SH-SY5Y (cell line): ENCODE measurements at regions not wholly inside any gene's neighbourhood (a gene's known extent, or its start where the extent isn't known, plus 50 kb on each side); places are given as distances from the start of the nearest gene placed in this dataset.

Experiments
- GATA2 ChIP-seq: IDR thresholded peaks from 2 replicates; pipeline ENCODE4 v1.6.1; 2011; ENCODE audit warnings: mild to moderate bottlenecking, low read depth, low read length
- GATA3 ChIP-seq: IDR thresholded peaks from 2 replicates; pipeline ENCODE4 v1.6.1; 2011; ENCODE audit warnings: low read depth, mild to moderate bottlenecking, low read length, moderate library complexity

GRCh38 chr5:167539747-167540146, 751.7 kb upstream of the WWC1 start:
- TF ChIP-seq GATA3 (no peak), GATA2 (no peak)
